Central memory CD8-positive, alpha-beta T cell (primary cell): ENCODE measurements at regions not wholly inside any gene's neighbourhood (a gene's known extent, or its start where the extent isn't known, plus 50 kb on each side); places are given as distances from the start of the nearest gene placed in this dataset.
"Not testable (repeated sequence)": the region's sequence is repeated elsewhere in the genome, so short reads cannot be mapped to it uniquely, and the experiment has no call there.

Source experiments
- ATAC-seq: fragments of 150-1000 bp; cut with Tn5 transposase; replicated peaks from 2 replicates; pipeline ENCODE4 v1.10.0; 2022; ENCODE audit warnings: mild to moderate bottlenecking, moderate FRiP score, moderate number of reproducible peaks; ENCODE audit not compliant: poor library complexity, severe bottlenecking; ENCODE audit errors: extremely low read depth
- DNase-seq, 2 donors: peaks; one replicate each; pipeline ENCODE4 v3.0.0; 2021; ENCODE audit warnings: low spot score in 2 of 2
- H3K27ac Mint-ChIP-seq: one replicate; pipeline ENCODE4 v1.8.0; 2022; ENCODE audit warnings: low read depth, mild to moderate bottlenecking, moderate library complexity, mixed read lengths
- H3K27me3 Mint-ChIP-seq: one replicate; pipeline ENCODE4 v1.8.0; 2022; ENCODE audit warnings: mixed read lengths
- H3K36me3 Mint-ChIP-seq: one replicate; pipeline ENCODE4 v1.8.0; 2022; ENCODE audit warnings: mild to moderate bottlenecking, moderate library complexity, mixed read lengths; ENCODE audit not compliant: insufficient read depth
- H3K4me1 Mint-ChIP-seq: one replicate; pipeline ENCODE4 v1.8.0; 2022; ENCODE audit warnings: mixed read lengths
- H3K4me3 Mint-ChIP-seq: one replicate; pipeline ENCODE4 v1.8.0; 2022; ENCODE audit warnings: mild to moderate bottlenecking, moderate library complexity, mixed read lengths
- H3K9me3 Mint-ChIP-seq: one replicate; pipeline ENCODE4 v1.8.0; 2022; ENCODE audit warnings: mixed read lengths

GRCh38 chr20:46785958-46786357 lies 76.5 kb downstream of the SLC2A10 start:
- Mint-ChIP-seq H3K27ac (no peak overlapping the region), H3K4me3 (no peak overlapping the region)
- ATAC-seq: no peak

GRCh38 chr20:46786566-46786965 lies 77.1 kb downstream of the SLC2A10 start:
- peaks cover 22% of the 10 kb centered on the region for H3K27me3 Mint-ChIP-seq
- H3K4me3 Mint-ChIP-seq: no peak overlapping the region
- DNase-seq: no peak
- H3K36me3 Mint-ChIP-seq: no peaks in the 10 kb centered on the region
- no peak overlapping the region for H3K27ac Mint-ChIP-seq
- no peaks in the 10 kb centered on the region for H3K9me3 Mint-ChIP-seq
- no peaks in the 10 kb centered on the region for H3K4me1 Mint-ChIP-seq
- ATAC-seq: no peak

More at GRCh38 chr20:46785958-46786357, 76.5 kb downstream of the SLC2A10 start:
- no peak for DNase-seq
- no peaks in the 10 kb centered on the region for H3K36me3 Mint-ChIP-seq
- peaks cover 22% of the 10 kb centered on the region for H3K27me3 Mint-ChIP-seq
- no peaks in the 10 kb centered on the region for H3K4me1 Mint-ChIP-seq
- H3K9me3 Mint-ChIP-seq: no peaks in the 10 kb centered on the region

GRCh38 chr20:46787991-46788762 lies 78.7 kb downstream of the SLC2A10 start:
- DNase-seq: no peak
- H3K36me3 Mint-ChIP-seq: no peaks in the 10 kb centered on the region
- no peak overlapping the region for H3K27ac Mint-ChIP-seq
- H3K4me1 Mint-ChIP-seq: no peaks in the 10 kb centered on the region
- H3K9me3 Mint-ChIP-seq: no peaks in the 10 kb centered on the region
- ATAC-seq: no peak
- no peak overlapping the region for H3K4me3 Mint-ChIP-seq
- peaks cover 29% of the 10 kb centered on the region for H3K27me3 Mint-ChIP-seq

- H3K4me1 Mint-ChIP-seq, H3K27ac Mint-ChIP-seq, ATAC-seq, H3K4me3 Mint-ChIP-seq, DNase-seq, H3K9me3 Mint-ChIP-seq, H3K36me3 Mint-ChIP-seq: not testable (repeated sequence)
- H3K27me3 Mint-ChIP-seq: peaks cover 29% of the 10 kb centered on the region
These were observed 79.3 kb downstream of the SLC2A10 start for GRCh38 chr20:46788763-46789091.

GRCh38 chr20:46789339-46790028 lies 80.0 kb downstream of the SLC2A10 start:
- Mint-ChIP-seq H3K9me3 (no peaks in the 10 kb centered on the region), H3K4me3 (no peak overlapping the region), H3K27ac (no peak overlapping the region), H3K27me3 (peaks cover 32% of the 10 kb centered on the region), H3K4me1 (no peaks in the 10 kb centered on the region), H3K36me3 (no peaks in the 10 kb centered on the region)
- DNase-seq (no peak), ATAC-seq (no peak)

GRCh38 chr20:46791722-46792416 lies 82.4 kb downstream of the SLC2A10 start:
- no peak for ATAC-seq
- Mint-ChIP-seq H3K27ac (no peak overlapping the region), H3K4me1 (no peaks in the 10 kb centered on the region), H3K36me3 (no peaks in the 10 kb centered on the region), H3K4me3 (no peak overlapping the region), H3K9me3 (no peaks in the 10 kb centered on the region), H3K27me3 (peaks cover 32% of the 10 kb centered on the region)
- DNase-seq: no peak

- DNase-seq (no peak), ATAC-seq (no peak)
- Mint-ChIP-seq H3K4me1 (no peaks in the 10 kb centered on the region), H3K27me3 (peaks cover 60% of the 10 kb centered on the region), H3K4me3 (no peak overlapping the region), H3K9me3 (no peaks in the 10 kb centered on the region), H3K27ac (no peak overlapping the region), H3K36me3 (no peaks in the 10 kb centered on the region)
These were observed 87.8 kb downstream of the SLC2A10 start for GRCh38 chr20:46797206-46797605.

- H3K4me1 Mint-ChIP-seq: no peaks in the 10 kb centered on the region
- H3K36me3 Mint-ChIP-seq: no peaks in the 10 kb centered on the region
- peaks cover 52% of the 10 kb centered on the region for H3K27me3 Mint-ChIP-seq
- H3K9me3 Mint-ChIP-seq: no peaks in the 10 kb centered on the region
- H3K4me3 Mint-ChIP-seq: no peak overlapping the region
- no peak for DNase-seq
- no peak for ATAC-seq
- no peak overlapping the region for H3K27ac Mint-ChIP-seq
These were observed 89.0 kb downstream of the SLC2A10 start for GRCh38 chr20:46798430-46798829.

GRCh38 chr20:46799781-46800408 lies 90.4 kb downstream of the SLC2A10 start:
- H3K27me3 Mint-ChIP-seq: peaks cover 49% of the 10 kb centered on the region

GRCh38 chr20:46800409-46800804 lies 91.0 kb downstream of the SLC2A10 start:
- H3K27ac Mint-ChIP-seq: no peak overlapping the region
- DNase-seq (no peak), ATAC-seq (no peak)
- no peaks in the 10 kb centered on the region for H3K9me3 Mint-ChIP-seq
- H3K4me1 Mint-ChIP-seq: no peaks in the 10 kb centered on the region
- H3K4me3 Mint-ChIP-seq: no peak overlapping the region
- peaks cover 47% of the 10 kb centered on the region for H3K27me3 Mint-ChIP-seq
- no peaks in the 10 kb centered on the region for H3K36me3 Mint-ChIP-seq

More at GRCh38 chr20:46799781-46800408, 90.4 kb downstream of the SLC2A10 start:
- no peaks in the 10 kb centered on the region for H3K4me1 Mint-ChIP-seq
- DNase-seq (no peak), ATAC-seq (no peak)
- no peaks in the 10 kb centered on the region for H3K9me3 Mint-ChIP-seq
- no peak overlapping the region for H3K4me3 Mint-ChIP-seq
- H3K27ac Mint-ChIP-seq: no peak overlapping the region
- no peaks in the 10 kb centered on the region for H3K36me3 Mint-ChIP-seq

GRCh38 chr20:46801003-46801702 lies 91.7 kb downstream of the SLC2A10 start:
- no peaks in the 10 kb centered on the region for H3K36me3 Mint-ChIP-seq
- H3K9me3 Mint-ChIP-seq: no peaks in the 10 kb centered on the region
- ATAC-seq: no peak
- no peak overlapping the region for H3K27ac Mint-ChIP-seq
- no peak for DNase-seq
- H3K4me1 Mint-ChIP-seq: no peaks in the 10 kb centered on the region
- peaks cover 47% of the 10 kb centered on the region for H3K27me3 Mint-ChIP-seq
- H3K4me3 Mint-ChIP-seq: no peak overlapping the region

GRCh38 chr20:46802722-46803121 lies 91.9 kb upstream of the EYA2 start:
- Mint-ChIP-seq H3K27me3 (peaks cover 56% of the 10 kb centered on the region), H3K27ac (no peak overlapping the region)
- no peak for ATAC-seq

More at GRCh38 chr20:46802722-46803121, 91.9 kb upstream of the EYA2 start:
- Mint-ChIP-seq H3K9me3 (no peaks in the 10 kb centered on the region), H3K4me1 (no peaks in the 10 kb centered on the region), H3K4me3 (no peak overlapping the region), H3K36me3 (no peaks in the 10 kb centered on the region)
- no peak for DNase-seq
